K562 (cell line): ENCODE measurements at regions not wholly inside any gene's neighbourhood (a gene's known extent, or its start where the extent isn't known, plus 50 kb on each side); places are given as distances from the start of the nearest gene placed in this dataset.

Source experiments
- ATAC-seq: fragments of 200-7000 bp; cut with Tn5 transposase; 3 replicates; pipeline ENCODE4 v1.9.1; 2020; ENCODE audit warnings: moderate library complexity
- BruUV-seq: library from RNA; stranded (reverse); fragments of 400-500 nt; replicated peaks from 2 replicates; lab custom pipeline; 2021; lab: Mats Ljungman, UMichigan
- CTCF ChIA-PET: fragments of 300-600 bp; formaldehyde crosslinking; extraction: SDS; loops from one replicate; lab custom pipeline; 2021; ENCODE audit warnings: low intra/inter-chr PET ratio; lab: Yijun Ruan, JAX
- POLR2A ChIA-PET: fragments of 300-600, 350-650 bp; sonication (Branson Sonifier 250); formaldehyde crosslinking; extraction: SDS; loops from one replicate; lab custom pipeline; 2021; ENCODE audit warnings: antibody characterized with exemption, inconsistent platforms; lab: Yijun Ruan, JAX
- DNase-seq, 4 experiments: peaks; one replicate each; pipeline versions ENCODE4 v3.0.0 to v3.0.0-alpha.2; 2011 to 2018; ENCODE audit warnings: low spot score in 3 of 4, mixed read lengths in 3 of 4; ENCODE audit errors: extremely low read depth in 1 of 4
- FAIRE-seq: peaks from 2 replicates; lab custom pipeline; 2011; peaks lifted over from hg19 to GRCh38; lab: Jason Lieb, UNC
- H2AFZ ChIP-seq: 2 replicates; pipeline ENCODE4 v1.6.0; 2011; ENCODE audit warnings: low read depth, low read length, control low read depth, inconsistent platforms
- H3K27ac ChIP-seq: fragments of 200-600 bp; 3 replicates; pipeline ENCODE4 v1.8.0; 2011; ENCODE audit warnings: low read depth, mild to moderate bottlenecking, control low read depth, inconsistent platforms, low read length, moderate library complexity, mixed read lengths; ENCODE audit errors: extremely low read depth
- H3K27me3 ChIP-seq, 2 experiments: fragments of 300-600 bp in 1 of 2; 2 replicates in 1 of 2; 3 replicates in 1 of 2; pipeline versions ENCODE4 v1.6.0 to v1.8.0; 2011; ENCODE audit warnings: inconsistent platforms in 2 of 2, low read length in 2 of 2, mild to moderate bottlenecking in 1 of 2, mixed read lengths in 1 of 2, moderate library complexity in 1 of 2; ENCODE audit not compliant: control insufficient read depth in 2 of 2, insufficient read depth in 2 of 2
- H3K36me3 ChIP-seq: fragments of 300-600 bp; 3 replicates; pipeline ENCODE4 v1.8.0; 2011; ENCODE audit warnings: mild to moderate bottlenecking, low read length, inconsistent platforms; ENCODE audit not compliant: control insufficient read depth, insufficient read depth
- H3K4me1 ChIP-seq, 2 experiments: fragments of 200-600 bp in 1 of 2; replicated peaks in 1 of 2; 2 replicates in 1 of 2; 3 replicates in 1 of 2; pipeline versions ENCODE4 v1.5.1 to v1.8.0; 2011; ENCODE audit warnings: inconsistent platforms in 2 of 2, low read length in 2 of 2, mild to moderate bottlenecking in 1 of 2, mixed read lengths in 1 of 2, moderate library complexity in 1 of 2; ENCODE audit not compliant: control insufficient read depth in 2 of 2, insufficient read depth in 2 of 2
- H3K4me2 ChIP-seq: 2 replicates; pipeline ENCODE4 v1.6.1; 2011; ENCODE audit warnings: low read length, control low read depth, inconsistent platforms, mixed read lengths; ENCODE audit not compliant: insufficient read depth
- H3K4me3 ChIP-seq: fragments of 200-600 bp; sonication (generic), shearing (Covaris generic); 2 replicates; pipeline ENCODE4 v1.5.1; 2016; ENCODE audit warnings: control low read depth, inconsistent platforms
- H3K79me2 ChIP-seq: fragments of 200-600 bp; 3 replicates; pipeline ENCODE4 v1.8.0; 2011; ENCODE audit warnings: low read length, inconsistent platforms; ENCODE audit not compliant: control insufficient read depth, insufficient read depth
- H3K9ac ChIP-seq, 2 experiments: 2 replicates each; pipeline versions ENCODE4 v1.6.0 to v1.6.1; 2011; ENCODE audit warnings: low read depth in 2 of 2, low read length in 2 of 2, control low read depth in 1 of 2, inconsistent platforms in 1 of 2, mild to moderate bottlenecking in 1 of 2, mixed read lengths in 1 of 2; ENCODE audit not compliant: insufficient read depth in 1 of 2
- H3K9me1 ChIP-seq: one replicate; pipeline ENCODE4 v1.6.0; 2011; ENCODE audit warnings: inconsistent platforms, mild to moderate bottlenecking, low read length, moderate library complexity; ENCODE audit not compliant: control insufficient read depth, insufficient read depth
- H3K9me3 ChIP-seq: replicated peaks from 2 replicates; pipeline ENCODE4 v1.5.1; 2011; ENCODE audit warnings: low read depth, low read length, inconsistent platforms; ENCODE audit not compliant: control insufficient read depth, insufficient read depth
- H4K20me1 ChIP-seq: replicated peaks from 2 replicates; pipeline ENCODE4 v1.6.1; 2011; ENCODE audit warnings: low read length, inconsistent platforms, mixed read lengths; ENCODE audit not compliant: control insufficient read depth, insufficient read depth
- DACH1 ChIP-seq: fragments of 450-650 bp; IDR thresholded peaks from 2 replicates; pipeline ENCODE4 v1.6.1; 2018; ENCODE audit not compliant: partially characterized antibody
- FOXJ3 ChIP-seq: sonication (generic); formaldehyde crosslinking; IDR thresholded peaks from 2 replicates; pipeline ENCODE4 v1.4.0; 2020; ENCODE audit warnings: mild to moderate bottlenecking, missing genetic modification reagents
- HMGN3 ChIP-seq: IDR thresholded peaks from 2 replicates; pipeline ENCODE4 v1.6.1; 2011; ENCODE audit warnings: borderline replicate concordance, low read depth, mild to moderate bottlenecking, mixed read lengths, low read length; ENCODE audit not compliant: insufficient read length; ENCODE audit errors: extremely low read depth
- PCBP1 ChIP-seq: fragments of 200-400 bp; formaldehyde crosslinking; IDR thresholded peaks from 2 replicates; pipeline ENCODE4 v1.6.1; 2018; ENCODE audit warnings: mild to moderate bottlenecking, low read depth, low read length; ENCODE audit not compliant: poor library complexity, severe bottlenecking
- U2AF1 ChIP-seq: fragments of 200-400 bp; formaldehyde crosslinking; optimal IDR thresholded peaks from 2 replicates; pipeline ENCODE3; 2017; ENCODE audit warnings: mild to moderate bottlenecking, low read depth, low read length, moderate library complexity
- ZNF584 ChIP-seq: fragments of 200-800 bp; sonication (Bioruptor generic); IDR thresholded peaks from 2 replicates; pipeline ENCODE4 v1.6.1; 2016; ENCODE audit warnings: low read depth, mild to moderate bottlenecking, missing genetic modification characterization, missing compliant biosample characterization
- WGBS: fragments of 100-300 bp; shearing (Covaris generic); methylation state at CpG from one replicate; pipeline ENCODE4 v1.1.6; 2016; ENCODE audit warnings: low coverage, mixed read lengths; ENCODE audit not compliant: insufficient coverage; ENCODE audit errors: missing lambda C conversion rate; 5-methylcytosine and 5-hydroxymethylcytosine counted together
- in situ Hi-C: fragments of 300-500 bp; cut with MboI; formaldehyde crosslinking; loops from 4 replicates; pipeline ENCODE4 v1.15.0; 2018; ENCODE audit warnings: inconsistent platforms, mixed read lengths
- intact Hi-C: fragments of 100-400 bp; cut with micrococcal nuclease; formaldehyde crosslinking; loops from 2 replicates; pipeline ENCODE4 v1.14.2; 2022

- H2AFZ ChIP-seq: no peak overlapping the region
- no peak overlapping the region for H3K9ac ChIP-seq
- H3K27ac ChIP-seq: no peak overlapping the region
- H4K20me1 ChIP-seq: no peaks in the 10 kb centered on the region
- ChIA-PET POLR2A (interaction anchor here (0.6 to 1.3 kb wide), 3 partner anchors 16 to 176 kb away, joined by 3 read pairs; no protein-coding TSS in a partner anchor), CTCF (no interaction called here)
- FAIRE-seq (no peak), ATAC-seq (no peak), DNase-seq (no peak)
- H3K4me1 ChIP-seq: no peaks in the 10 kb centered on the region
- 2% methylated on average over 5 of the region's 5 CpGs for WGBS
- intact Hi-C loops: no loop called here
- no peaks in the 10 kb centered on the region for H3K9me1 ChIP-seq
- H3K36me3 ChIP-seq: no peaks in the 10 kb centered on the region
- H3K4me3 ChIP-seq: no peak overlapping the region
- peaks cover 22 to 30% of the 10 kb centered on the region in 2 experiments for H3K27me3 ChIP-seq
- TF ChIP-seq U2AF1: no peak
- no peak for TF ChIP-seq DACH1
- TF ChIP-seq ZNF584: no peak
- H3K4me2 ChIP-seq: no peak overlapping the region
- no peaks in the 10 kb centered on the region for H3K79me2 ChIP-seq
- in situ Hi-C loops: no loop called here
- no peaks in the 10 kb centered on the region for H3K9me3 ChIP-seq
- BruUV-seq: no TSS peak
These were observed 50.7 kb upstream of the PLEKHG1 start for GRCh38 chr6:150549007-150549406.

DNA sequence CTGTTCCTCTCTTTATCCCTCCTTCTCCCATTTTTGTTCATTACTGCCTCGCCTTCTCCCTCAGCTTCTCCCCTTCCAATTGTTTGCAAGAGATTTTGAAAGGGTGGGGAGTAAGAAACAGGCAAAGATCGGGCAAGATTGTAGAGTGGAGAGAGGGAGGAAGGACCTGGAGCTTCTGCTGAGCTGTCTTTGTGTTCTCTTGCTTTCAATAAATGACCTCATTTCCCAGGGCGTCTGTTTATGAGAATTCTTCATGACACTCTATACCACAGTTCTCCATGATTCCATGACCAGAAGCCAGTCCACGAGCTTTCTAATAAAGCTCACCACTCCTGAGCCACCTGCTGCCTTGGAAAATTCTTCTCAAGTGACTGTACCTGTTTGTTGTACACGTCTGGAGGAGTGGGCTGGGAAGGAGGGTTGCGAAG, 50.0 kb upstream of the PLEKHG1 start:
- Histone ChIP-seq H3K79me2 (no peaks in the 10 kb centered on the region), H3K9me3 (no peaks in the 10 kb centered on the region)
- CTCF ChIA-PET: no interaction called here

More for the DNA sequence above, 50.0 kb upstream of the PLEKHG1 start:
- Histone ChIP-seq H3K27ac (no peak overlapping the region), H4K20me1 (no peaks in the 10 kb centered on the region), H3K36me3 (no peaks in the 10 kb centered on the region), H2AFZ (no peak overlapping the region), H3K27me3 (peaks cover 22 to 30% of the 10 kb centered on the region in 2 experiments; a peak in 4 of 5 replicates), H3K4me3 (no peak overlapping the region), H3K4me2 (no peak overlapping the region), H3K9me1 (no peaks in the 10 kb centered on the region), H3K9ac (no peak overlapping the region), H3K4me1 (no peaks in the 10 kb centered on the region)
- 0% methylated on average over 6 of the region's 6 CpGs for WGBS
- POLR2A ChIA-PET: interaction anchor here (0.6 kb wide), 1 partner anchor 33 kb away, joined by 3 read pairs; no protein-coding TSS in a partner anchor
- TF ChIP-seq HMGN3 (no peak), FOXJ3 (CRISPR knock-in tag) (no peak), PCBP1 (no peak)
- ATAC-seq: no peak
- no peak for FAIRE-seq
- no peak for DNase-seq
- intact Hi-C loops (no loop called here), in situ Hi-C loops (no loop called here)
- BruUV-seq: no TSS peak
